GM10248 (cell line): ENCODE measurements at regions not wholly inside any gene's neighbourhood (a gene's known extent, or its start where the extent isn't known, plus 50 kb on each side); places are given as distances from the start of the nearest gene placed in this dataset.
"Not testable (repeated sequence)": the region's sequence is repeated elsewhere in the genome, so short reads cannot be mapped to it uniquely, and the experiment has no call there.

Experiments used
- CTCF ChIA-PET: fragments of 300-600 bp; sonication (Branson Sonifier 250); formaldehyde crosslinking; extraction: SDS; loops from one replicate; lab custom pipeline; 2021; ENCODE audit warnings: antibody characterized with exemption; lab: Yijun Ruan, JAX
- POLR2A ChIA-PET: fragments of 350-650 bp; sonication (Branson Sonifier 250); formaldehyde crosslinking; extraction: SDS; loops from one replicate; lab custom pipeline; 2020; ENCODE audit warnings: antibody characterized with exemption; lab: Yijun Ruan, JAX
- DNase-seq: peaks from one replicate; pipeline ENCODE4 v3.0.0; 2012; ENCODE audit errors: extremely low spot score
- TF ChIP-seq, protein P1 (sequence below): IDR thresholded peaks from 2 replicates; pipeline ENCODE4 v1.5.1; 2012; ENCODE audit warnings: mild to moderate bottlenecking, low read depth; ENCODE audit errors: extremely low read depth, missing control alignments, control extremely low read depth

DNA sequence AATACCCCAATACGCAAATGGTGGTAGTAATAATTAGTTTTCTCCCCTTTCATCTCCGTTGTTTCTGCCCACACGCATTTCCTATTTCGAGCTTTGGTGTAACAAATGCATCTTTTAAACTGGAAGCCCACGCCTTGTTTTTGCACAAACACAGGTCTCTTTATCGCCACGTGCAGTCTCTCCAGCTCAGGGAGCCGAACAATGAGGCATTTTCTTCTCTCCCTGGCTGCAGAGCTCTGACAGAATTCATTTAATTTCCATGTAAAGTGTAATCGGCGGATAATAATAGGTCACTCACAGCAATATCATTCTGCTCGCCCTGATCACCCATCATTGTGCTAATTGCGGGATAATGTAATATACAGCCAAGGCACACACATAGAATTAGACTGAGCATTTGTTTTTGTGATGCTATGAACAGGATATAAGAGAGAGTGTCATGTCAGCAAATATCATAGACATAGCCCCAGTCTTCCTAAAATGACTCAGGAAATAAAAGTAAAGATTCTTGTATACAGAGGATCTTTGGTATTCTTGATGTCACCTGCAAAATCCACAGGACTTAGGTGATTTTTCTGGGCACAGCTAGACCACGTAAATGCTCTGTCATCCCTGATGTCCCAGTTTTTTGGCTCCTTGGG, 452.6 kb upstream of the CDH11 start:
- ChIA-PET POLR2A (no interaction called here), CTCF (no interaction called here)
- TF ChIP-seq, protein P1, sequence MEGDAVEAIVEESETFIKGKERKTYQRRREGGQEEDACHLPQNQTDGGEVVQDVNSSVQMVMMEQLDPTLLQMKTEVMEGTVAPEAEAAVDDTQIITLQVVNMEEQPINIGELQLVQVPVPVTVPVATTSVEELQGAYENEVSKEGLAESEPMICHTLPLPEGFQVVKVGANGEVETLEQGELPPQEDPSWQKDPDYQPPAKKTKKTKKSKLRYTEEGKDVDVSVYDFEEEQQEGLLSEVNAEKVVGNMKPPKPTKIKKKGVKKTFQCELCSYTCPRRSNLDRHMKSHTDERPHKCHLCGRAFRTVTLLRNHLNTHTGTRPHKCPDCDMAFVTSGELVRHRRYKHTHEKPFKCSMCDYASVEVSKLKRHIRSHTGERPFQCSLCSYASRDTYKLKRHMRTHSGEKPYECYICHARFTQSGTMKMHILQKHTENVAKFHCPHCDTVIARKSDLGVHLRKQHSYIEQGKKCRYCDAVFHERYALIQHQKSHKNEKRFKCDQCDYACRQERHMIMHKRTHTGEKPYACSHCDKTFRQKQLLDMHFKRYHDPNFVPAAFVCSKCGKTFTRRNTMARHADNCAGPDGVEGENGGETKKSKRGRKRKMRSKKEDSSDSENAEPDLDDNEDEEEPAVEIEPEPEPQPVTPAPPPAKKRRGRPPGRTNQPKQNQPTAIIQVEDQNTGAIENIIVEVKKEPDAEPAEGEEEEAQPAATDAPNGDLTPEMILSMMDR = no peak
- DNase-seq = no peak

DNA sequence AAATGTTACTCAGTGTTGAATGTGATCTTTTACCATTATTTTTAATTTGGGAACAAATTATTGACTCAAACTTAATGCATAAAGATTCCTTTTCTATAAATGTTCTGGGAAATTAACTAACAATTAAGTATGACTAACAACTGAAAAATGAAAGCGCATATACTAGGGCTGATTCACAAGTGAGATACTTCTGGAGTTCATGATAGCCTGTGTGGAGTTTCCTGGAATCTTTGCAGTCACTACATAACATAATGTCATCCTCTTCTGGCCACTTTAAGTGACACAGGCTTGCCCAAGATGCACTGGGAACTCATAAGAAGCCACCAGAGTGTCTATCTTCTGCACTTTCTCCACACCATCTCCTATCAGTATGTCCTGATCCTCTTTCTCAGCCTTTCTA, 450.3 kb upstream of the CDH11 start:
- ChIA-PET CTCF (no interaction called here), POLR2A (no interaction called here)
- TF ChIP-seq, protein P1 = no peak
- no peak for DNase-seq

DNA sequence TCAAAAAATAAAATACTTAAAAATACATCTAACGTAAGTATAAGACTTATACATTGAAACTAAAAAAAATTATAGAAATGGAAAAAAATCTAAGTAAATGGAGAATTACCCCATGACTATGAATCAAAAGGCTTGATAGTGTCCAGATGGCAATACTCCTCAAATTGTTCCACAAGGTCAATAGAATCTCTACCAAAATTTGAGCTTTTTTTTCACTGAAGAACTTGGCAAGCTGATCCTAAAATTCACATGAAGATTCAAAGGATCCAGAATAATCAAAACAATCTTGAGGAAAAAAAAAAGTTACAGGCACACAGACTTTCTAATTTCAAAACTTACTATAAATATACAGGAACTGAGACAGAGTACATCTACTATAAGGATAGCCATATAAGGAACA, 448.4 kb upstream of the CDH11 start:
- TF ChIP-seq, protein P1 = no peak
- ChIA-PET POLR2A (no interaction called here), CTCF (no interaction called here)
- DNase-seq = no peak

DNA sequence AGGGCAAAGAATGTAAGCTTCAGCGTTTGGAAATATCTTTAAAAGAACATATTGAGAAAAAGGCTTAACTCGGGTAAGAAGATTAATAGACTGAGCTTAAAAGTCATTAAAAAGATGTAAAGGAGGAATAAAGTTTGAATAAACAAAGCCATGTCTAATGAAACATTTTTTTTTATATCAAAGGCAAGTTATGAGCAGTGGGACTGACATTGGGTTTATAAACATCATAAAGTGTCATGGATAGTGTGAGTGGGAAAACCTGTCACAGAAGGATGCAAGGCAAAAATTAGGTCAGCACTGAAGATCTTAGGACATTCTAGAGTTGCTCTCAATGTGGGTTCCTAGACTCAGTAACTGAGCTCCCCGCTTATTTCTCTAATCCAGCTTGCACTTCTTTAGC, 438.0 kb upstream of the CDH11 start:
- ChIA-PET POLR2A (no interaction called here), CTCF (no interaction called here)
- TF ChIP-seq, protein P1 = no peak
- no peak for DNase-seq

DNA sequence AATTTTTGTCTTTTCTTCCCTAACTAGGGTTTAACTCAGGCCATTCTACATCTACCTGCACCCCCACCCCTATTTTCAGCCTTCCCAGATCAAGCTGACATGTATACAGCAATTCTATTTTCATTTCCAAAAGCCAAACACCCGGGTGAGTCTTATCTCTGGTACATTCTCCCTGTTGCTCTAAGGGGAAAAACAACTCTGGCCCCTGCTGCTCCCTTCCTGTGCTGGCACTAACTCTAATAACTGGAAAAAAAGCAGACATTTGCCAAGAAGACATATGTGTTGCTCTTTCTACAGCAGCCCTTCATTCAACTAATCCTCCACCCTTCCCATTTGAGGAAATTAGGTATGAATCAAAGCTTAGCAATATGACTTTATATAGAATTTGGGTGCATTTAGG, 427.8 kb upstream of the CDH11 start:
- CTCF ChIA-PET, POLR2A ChIA-PET, DNase-seq: not testable (repeated sequence)

DNA sequence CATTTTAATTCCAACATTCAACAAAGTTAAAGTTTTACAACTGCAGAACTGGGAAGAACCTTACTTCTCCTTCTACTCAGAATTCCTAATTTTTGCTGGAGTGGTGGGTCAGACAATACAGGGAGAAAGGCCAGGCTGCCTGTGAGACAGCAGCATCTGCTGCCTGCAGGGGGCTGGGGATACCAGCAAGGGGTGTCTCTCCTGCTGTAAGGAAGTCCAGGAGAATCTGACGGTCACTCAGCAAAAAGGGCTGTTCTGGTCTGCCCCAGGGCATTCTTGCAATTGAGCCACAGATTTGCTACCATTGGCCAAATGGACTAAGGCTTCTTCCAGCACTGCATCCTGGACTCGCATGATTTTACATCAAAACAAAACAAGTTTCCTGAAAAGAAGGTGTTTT, 426.6 kb upstream of the CDH11 start:
- CTCF ChIA-PET = interaction anchor here (1.7 kb wide), 1 partner anchor 10 kb away, joined by 5 read pairs; no protein-coding TSS in a partner anchor
- POLR2A ChIA-PET = no interaction called here
- no peak for DNase-seq
- TF ChIP-seq, protein P1 = no peak

DNA sequence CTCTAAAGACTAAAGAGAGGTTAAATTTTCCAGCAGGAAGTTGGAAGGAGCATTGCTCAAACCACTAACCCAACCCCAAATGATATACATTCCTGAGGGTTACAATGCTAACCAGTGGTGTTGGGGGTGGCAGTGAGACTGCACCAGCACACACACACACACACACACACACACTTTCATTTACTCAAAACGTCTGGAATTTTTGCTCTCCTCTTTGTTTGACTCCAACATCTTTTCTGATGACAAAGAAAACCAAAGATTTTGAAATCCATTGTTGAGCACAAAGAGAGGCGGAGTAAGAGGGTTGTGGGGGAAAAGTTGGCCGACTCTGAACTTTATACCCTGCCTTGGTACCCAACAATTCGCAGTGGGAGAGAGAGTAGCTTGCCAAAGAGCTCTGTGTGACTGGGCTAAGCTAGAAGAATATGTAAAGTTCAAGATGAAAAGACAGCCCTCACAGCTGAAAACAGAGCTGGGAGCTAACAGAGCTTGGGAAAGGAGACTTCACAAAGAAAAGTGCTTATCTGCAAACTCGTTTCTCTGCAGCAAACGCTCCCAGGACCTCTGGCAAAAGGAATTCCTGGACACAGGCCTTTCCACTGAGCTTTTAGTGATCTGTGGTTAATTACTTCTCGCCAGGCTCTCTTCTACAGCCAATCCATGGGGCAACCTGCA, 426.0 kb upstream of the CDH11 start:
- ChIA-PET POLR2A (no interaction called here), CTCF (interaction anchor here (1.7 kb wide), 1 partner anchor 9 kb away, joined by 5 read pairs; no protein-coding TSS in a partner anchor)
- TF ChIP-seq, protein P1 = no peak
- DNase-seq = no peak
